Peyer's patch (tissue), 4 donors: ENCODE measurements at regions not wholly inside any gene's neighbourhood (a gene's known extent, or its start where the extent isn't known, plus 50 kb on each side); places are given as distances from the start of the nearest gene placed in this dataset.

Experiments used
- CTCF ChIP-seq, 6 experiments: fragments of 450-650 bp in 4 of 6; fragments of 200-600 bp in 2 of 6; sonication (generic) in 1 of 6; IDR thresholded peaks; one replicate each; pipeline ENCODE4 v1.5.1; 2017 to 2019; ENCODE audit warnings: antibody characterized with exemption in 6 of 6, mild to moderate bottlenecking in 3 of 6, moderate library complexity in 1 of 6
- POLR2A ChIP-seq, 2 donors: fragments of 450-650 bp; IDR thresholded peaks; one replicate each; pipeline ENCODE4 v1.5.1; 2017; ENCODE audit warnings: antibody characterized with exemption in 2 of 2, mild to moderate bottlenecking in 2 of 2, moderate library complexity in 2 of 2

GRCh38 chr4:15245006-15245530 is 182.8 kb upstream of the C1QTNF7 start:
- TF ChIP-seq POLR2A (IDR thresholded peaks at IDR 0.05): no peak
- no peak for TF ChIP-seq CTCF (IDR thresholded peaks at IDR 0.05)
